ENCODE measurements at regions not wholly inside any gene's neighbourhood (a gene's known extent, or its start where the extent isn't known, plus 50 kb on each side); places are given as distances from the start of the nearest gene placed in this dataset.

GRCh38 chr11:103608566-103608965 lies 427.9 kb upstream of the DDI1 start:
- 67% methylated on average over 1 of the region's 3 CpGs for WGBS (ENCODE audit: insufficient coverage)
- Mint-ChIP-seq H3K9me3 (peaks cover 0 to 3% (median 0%) of the 10 kb centered on the region in 7 donors), H3K4me1 (no peaks in the 10 kb centered on the region), H3K4me3 (no peak overlapping the region), H3K27ac (no peak overlapping the region), H3K27me3 (ENCODE audit: low read depth in 3 of 3) (peaks cover 0 to 3% (median 2%) of the 10 kb centered on the region in 3 donors), H3K36me3 (no peaks in the 10 kb centered on the region)
- no peaks in the 10 kb centered on the region for H3K4me1 ChIP-seq (ENCODE audit: control insufficient read depth in 1 of 2, insufficient read depth in 2 of 2, low read length in 2 of 2)
- no peak overlapping the region for H3K4me3 ChIP-seq (replicated peaks in 1 of 3; ENCODE audit: low read depth in 2 of 3, low read length in 3 of 3)
- H2AFZ ChIP-seq (ENCODE audit: insufficient read depth, low read depth, low read length, poor library complexity, severe bottlenecking): no peak overlapping the region
- no peak for DNase-seq
- H3K9ac ChIP-seq (ENCODE audit: insufficient read depth, low read length, poor library complexity, severe bottlenecking): no peak overlapping the region
- H3K27me3 ChIP-seq (ENCODE audit: control insufficient read depth in 2 of 2, insufficient read depth in 2 of 2, low read length in 2 of 2): no peaks in the 10 kb centered on the region
- intact Hi-C loops (cut with micrococcal nuclease): no loop called here
- no peaks in the 10 kb centered on the region for H3K79me2 ChIP-seq (ENCODE audit: insufficient read depth, low read length)
- H3K9me3 ChIP-seq (replicated peaks in 1 of 2; ENCODE audit: control insufficient read depth in 1 of 2, insufficient read depth in 1 of 2, low read length in 2 of 2): peaks cover 0 to 11% of the 10 kb centered on the region in 2 donors
- no peak overlapping the region for H3K4me2 ChIP-seq (replicated peaks; ENCODE audit: extremely low read depth, low read length, poor library complexity, severe bottlenecking)
- no peak for TF ChIP-seq CTCF (IDR thresholded peaks at IDR 0.05)
- H4K20me1 ChIP-seq (ENCODE audit: insufficient read depth, low read length): no peaks in the 10 kb centered on the region
- no peak overlapping the region for H3K27ac ChIP-seq (ENCODE audit: low read depth in 1 of 2, low read length in 2 of 2)
- no peaks in the 10 kb centered on the region for H3K36me3 ChIP-seq (replicated peaks in 1 of 2; ENCODE audit: control insufficient read depth in 1 of 2, insufficient read depth in 2 of 2, low read length in 2 of 2)

GRCh38 chr11:103609117-103610066 lies 427.0 kb upstream of the DDI1 start:
- H3K4me3 ChIP-seq (replicated peaks in 1 of 3; ENCODE audit: low read depth in 2 of 3, low read length in 3 of 3): no peak overlapping the region
- no peak overlapping the region for H3K4me3 Mint-ChIP-seq
- peaks cover 0 to 3% (median 2%) of the 10 kb centered on the region in 3 donors for H3K27me3 Mint-ChIP-seq (ENCODE audit: low read depth in 3 of 3)
- H3K36me3 ChIP-seq (replicated peaks in 1 of 2; ENCODE audit: control insufficient read depth in 1 of 2, insufficient read depth in 2 of 2, low read length in 2 of 2): no peaks in the 10 kb centered on the region
- no peak overlapping the region for H2AFZ ChIP-seq (ENCODE audit: insufficient read depth, low read depth, low read length, poor library complexity, severe bottlenecking)
- H3K27ac ChIP-seq (ENCODE audit: low read depth in 1 of 2, low read length in 2 of 2): no peak overlapping the region
- no peaks in the 10 kb centered on the region for H3K27me3 ChIP-seq (ENCODE audit: control insufficient read depth in 2 of 2, insufficient read depth in 2 of 2, low read length in 2 of 2)
- DNase-seq: no peak
- H3K9me3 ChIP-seq (replicated peaks in 1 of 2; ENCODE audit: control insufficient read depth in 1 of 2, insufficient read depth in 1 of 2, low read length in 2 of 2): peaks cover 0 to 11% of the 10 kb centered on the region in 2 donors
- H3K27ac Mint-ChIP-seq: no peak overlapping the region
- no peak for TF ChIP-seq CTCF (IDR thresholded peaks at IDR 0.05)
- no peaks in the 10 kb centered on the region for H4K20me1 ChIP-seq (ENCODE audit: insufficient read depth, low read length)
- peaks cover 0 to 3% (median 0%) of the 10 kb centered on the region in 7 donors for H3K9me3 Mint-ChIP-seq
- intact Hi-C loops (cut with micrococcal nuclease): no loop called here
- H3K36me3 Mint-ChIP-seq: no peaks in the 10 kb centered on the region
- 100% methylated on average over 1 of the region's 2 CpGs for WGBS (ENCODE audit: insufficient coverage)
- H3K9ac ChIP-seq (ENCODE audit: insufficient read depth, low read length, poor library complexity, severe bottlenecking): no peak overlapping the region
- H3K79me2 ChIP-seq (ENCODE audit: insufficient read depth, low read length): no peaks in the 10 kb centered on the region
- no peaks in the 10 kb centered on the region for H3K4me1 ChIP-seq (ENCODE audit: control insufficient read depth in 1 of 2, insufficient read depth in 2 of 2, low read length in 2 of 2)
- H3K4me1 Mint-ChIP-seq: no peaks in the 10 kb centered on the region
- no peak overlapping the region for H3K4me2 ChIP-seq (replicated peaks; ENCODE audit: extremely low read depth, low read length, poor library complexity, severe bottlenecking)
